ENCODE measurements at regions not wholly inside any gene's neighbourhood (a gene's known extent, or its start where the extent isn't known, plus 50 kb on each side); places are given as distances from the start of the nearest gene placed in this dataset.

DNA sequence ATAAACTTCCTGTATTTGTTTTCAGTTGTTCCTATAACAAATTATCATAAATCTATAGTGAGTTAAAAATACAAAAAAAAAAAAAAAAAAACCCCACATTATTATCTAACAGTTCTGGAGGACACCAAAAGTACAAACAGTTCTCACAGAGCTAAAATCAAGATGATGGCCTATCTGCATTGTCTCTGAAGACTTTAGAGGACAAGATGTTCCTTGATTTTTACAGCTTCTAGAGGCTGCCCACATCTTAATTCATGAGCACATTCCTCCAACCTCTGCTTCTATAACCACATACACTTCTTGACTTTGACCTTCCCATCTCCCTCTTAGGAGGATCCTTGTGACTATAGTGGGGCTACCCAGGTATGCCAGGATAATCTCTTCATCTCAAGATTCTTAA lies 806.1 kb downstream of the LTN1 start:
- TF ChIP-seq EZH2phosphoT487 (IDR thresholded peaks at IDR 0.05; ENCODE audit: borderline replicate concordance, low read length) = no peak
- TF ChIP-seq, protein P1, sequence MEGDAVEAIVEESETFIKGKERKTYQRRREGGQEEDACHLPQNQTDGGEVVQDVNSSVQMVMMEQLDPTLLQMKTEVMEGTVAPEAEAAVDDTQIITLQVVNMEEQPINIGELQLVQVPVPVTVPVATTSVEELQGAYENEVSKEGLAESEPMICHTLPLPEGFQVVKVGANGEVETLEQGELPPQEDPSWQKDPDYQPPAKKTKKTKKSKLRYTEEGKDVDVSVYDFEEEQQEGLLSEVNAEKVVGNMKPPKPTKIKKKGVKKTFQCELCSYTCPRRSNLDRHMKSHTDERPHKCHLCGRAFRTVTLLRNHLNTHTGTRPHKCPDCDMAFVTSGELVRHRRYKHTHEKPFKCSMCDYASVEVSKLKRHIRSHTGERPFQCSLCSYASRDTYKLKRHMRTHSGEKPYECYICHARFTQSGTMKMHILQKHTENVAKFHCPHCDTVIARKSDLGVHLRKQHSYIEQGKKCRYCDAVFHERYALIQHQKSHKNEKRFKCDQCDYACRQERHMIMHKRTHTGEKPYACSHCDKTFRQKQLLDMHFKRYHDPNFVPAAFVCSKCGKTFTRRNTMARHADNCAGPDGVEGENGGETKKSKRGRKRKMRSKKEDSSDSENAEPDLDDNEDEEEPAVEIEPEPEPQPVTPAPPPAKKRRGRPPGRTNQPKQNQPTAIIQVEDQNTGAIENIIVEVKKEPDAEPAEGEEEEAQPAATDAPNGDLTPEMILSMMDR (IDR thresholded peaks at IDR 0.05; ENCODE audit: low read depth, low read length, poor library complexity, severe bottlenecking) = no peak
